K562 (cell line): ENCODE measurements at regions not wholly inside any gene's neighbourhood (a gene's known extent, or its start where the extent isn't known, plus 50 kb on each side); places are given as distances from the start of the nearest gene placed in this dataset.

Experiments used
- ATF1 ChIP-seq, 2 experiments: fragments of 450-650 bp in 1 of 2; IDR thresholded peaks; 2 replicates each; pipeline ENCODE4 v1.6.1; 2016; ENCODE audit warnings: missing compliant biosample characterization in 1 of 2, missing genetic modification characterization in 1 of 2
- ESRRA ChIP-seq: fragments of 450-650 bp; IDR thresholded peaks from 2 replicates; pipeline ENCODE4 v1.6.1; 2014; ENCODE audit warnings: low read depth, mild to moderate bottlenecking, moderate library complexity, borderline replicate concordance
- EZH2 ChIP-seq: IDR thresholded peaks from 2 replicates; pipeline ENCODE4 v1.6.1; 2012; ENCODE audit warnings: low read depth, mild to moderate bottlenecking, inconsistent platforms, low read length, borderline replicate concordance
- MTA1 ChIP-seq: fragments of 450-650 bp; IDR thresholded peaks from 2 replicates; pipeline ENCODE4 v1.6.1; 2017; ENCODE audit warnings: borderline replicate concordance
- SPI1 ChIP-seq: IDR thresholded peaks from 2 replicates; pipeline ENCODE4 v1.6.1; 2011; ENCODE audit warnings: low read depth, low read length, control low read depth, borderline replicate concordance
- THRB ChIP-seq: fragments of 450-650 bp; formaldehyde crosslinking; conservative IDR thresholded peaks from 2 replicates; pipeline ENCODE4 v1.4.0; 2022; ENCODE audit warnings: mild to moderate bottlenecking, missing genetic modification characterization
- ZNF24 ChIP-seq: fragments of 450-650 bp; IDR thresholded peaks from 2 replicates; pipeline ENCODE4 v1.6.1; 2016

- TF ChIP-seq ESRRA = no peak
- TF ChIP-seq MTA1 = no peak
- TF ChIP-seq ZNF24 = no peak
- no peak for TF ChIP-seq SPI1
- TF ChIP-seq EZH2 = no peak
- no peak for TF ChIP-seq ATF1 (CRISPR knock-in tag; IDR thresholded peaks at IDR 0.05)
- no peak for TF ChIP-seq ATF1 (tag; IDR thresholded peaks at IDR 0.05)
- TF ChIP-seq THRB (CRISPR knock-in tag) = no peak
Observed at GRCh38 chr2:150706561-150706960, 219.1 kb upstream of the RND3 start.
